SK-N-MC (cell line): ENCODE measurements at regions not wholly inside any gene's neighbourhood (a gene's known extent, or its start where the extent isn't known, plus 50 kb on each side); places are given as distances from the start of the nearest gene placed in this dataset.

Experiments
- EZH2 ChIP-seq: fragments of 200-600 bp; sonication (generic); IDR thresholded peaks from one replicate; pipeline ENCODE4 v1.6.1; 2017; ENCODE audit warnings: antibody characterized with exemption
- POLR2AphosphoS5 ChIP-seq: IDR thresholded peaks from 2 replicates; pipeline ENCODE4 v1.6.1; 2012; ENCODE audit warnings: mild to moderate bottlenecking, low read depth, low read length, borderline replicate concordance

- no peak for TF ChIP-seq POLR2AphosphoS5
- TF ChIP-seq EZH2, result no peak
These were observed 226.1 kb downstream of the RFC3 start for GRCh38 chr13:34044041-34044440.
